A549 (cell line): ENCODE measurements at regions not wholly inside any gene's neighbourhood (a gene's known extent, or its start where the extent isn't known, plus 50 kb on each side); places are given as distances from the start of the nearest gene placed in this dataset.

Experiments used
- ATAC-seq, 2 experiments: fragments of 200-7000 bp in 1 of 2; fragments of >200 bp in 1 of 2; cut with Nextera tagmentation in 1 of 2; cut with Tn5 transposase in 1 of 2; 3 replicates each; pipeline versions ENCODE4 v1.8.0 to v1.9.1; 2018 to 2020; ENCODE audit warnings: mild to moderate bottlenecking in 1 of 2, moderate library complexity in 1 of 2
- CTCF ChIA-PET: fragments of 300-600 bp; sonication (Branson Sonifier 250); formaldehyde crosslinking; extraction: SDS; loops from one replicate; lab custom pipeline; 2021; ENCODE audit warnings: antibody characterized with exemption, inconsistent platforms; lab: Yijun Ruan, JAX
- POLR2A ChIA-PET: fragments of 350-600 bp; formaldehyde crosslinking; extraction: SDS; loops from one replicate; lab custom pipeline; 2021; ENCODE audit warnings: antibody characterized with exemption, inconsistent platforms; lab: Yijun Ruan, JAX
- DNase-seq, 2 experiments: peaks; one replicate each; pipeline versions ENCODE4 v3.0.0 to v3.0.0-alpha.2; 2011 to 2016; ENCODE audit warnings: low read depth in 1 of 2, low spot score in 1 of 2
- FAIRE-seq: peaks from 2 replicates; lab custom pipeline; 2011; peaks lifted over from hg19 to GRCh38; lab: Jason Lieb, UNC
- H3K27ac ChIP-seq, 2 experiments: fragments of >200 bp; sonication (Bioruptor Twin); formaldehyde crosslinking; 3 replicates each; pipeline ENCODE4 v1.5.1; 2016 to 2017
- H3K4me1 ChIP-seq: fragments of >200 bp; sonication (Bioruptor Twin); formaldehyde crosslinking; 3 replicates; pipeline ENCODE4 v1.6.1; 2016
- H3K4me2 ChIP-seq: fragments of >200 bp; sonication (Bioruptor Twin); formaldehyde crosslinking; 3 replicates; pipeline ENCODE4 v1.6.1; 2016
- H3K4me3 ChIP-seq: fragments of >200 bp; sonication (Bioruptor Twin); formaldehyde crosslinking; 3 replicates; pipeline ENCODE4 v1.5.1; 2016
- H3K9me3 ChIP-seq: fragments of >200 bp; sonication (Bioruptor Twin); formaldehyde crosslinking; 3 replicates; pipeline ENCODE4 v1.6.1; 2016
- BHLHE40 ChIP-seq: IDR thresholded peaks from 2 replicates; pipeline ENCODE4 v1.6.1; 2012; ENCODE audit warnings: low read depth, low read length, inconsistent platforms
- EHMT2 ChIP-seq: fragments of 200-600 bp; sonication (generic); IDR thresholded peaks from 2 replicates; pipeline ENCODE4 v1.6.1; 2016; ENCODE audit warnings: antibody characterized with exemption, low read depth, mild to moderate bottlenecking, moderate library complexity
- EP300 ChIP-seq, 2 experiments: fragments of >200 bp; sonication (Bioruptor Twin); formaldehyde crosslinking; IDR thresholded peaks; 2 replicates in 1 of 2; 3 replicates in 1 of 2; pipeline ENCODE4 v1.6.1; 2016 to 2017
- ESRRA ChIP-seq: fragments of 150-350 bp; IDR thresholded peaks from 2 replicates; pipeline ENCODE4 v1.6.1; 2014; ENCODE audit warnings: mild to moderate bottlenecking, low read length, borderline replicate concordance
- FOSB ChIP-seq: fragments of 250-450 bp; sonication (Bioruptor Pico); IDR thresholded peaks from 2 replicates; pipeline ENCODE4 v1.5.0; 2020; ENCODE audit warnings: mild to moderate bottlenecking, moderate library complexity
- FOSL2 ChIP-seq, 2 experiments: fragments of 450-650 bp in 1 of 2; fragments of >200 bp in 1 of 2; sonication (Bioruptor Twin) in 1 of 2; formaldehyde crosslinking; IDR thresholded peaks; 2 replicates each; pipeline versions ENCODE4 v1.5.0 to v1.6.1; 2016 to 2020; ENCODE audit warnings: mild to moderate bottlenecking in 1 of 2, moderate library complexity in 1 of 2
- FOXS1 ChIP-seq: fragments of 250-450 bp; sonication (Bioruptor Pico); IDR thresholded peaks from 2 replicates; pipeline ENCODE4 v1.5.0; 2020; ENCODE audit warnings: mild to moderate bottlenecking, moderate library complexity
- HDAC2 ChIP-seq: fragments of 200-600 bp; sonication (generic); IDR thresholded peaks from 2 replicates; pipeline ENCODE4 v1.6.1; 2016
- HEYL ChIP-seq: fragments of 250-450 bp; sonication (Bioruptor Pico); IDR thresholded peaks from 2 replicates; pipeline ENCODE4 v1.8.0; 2021; ENCODE audit warnings: mild to moderate bottlenecking, moderate library complexity
- HOXB5 ChIP-seq: fragments of 250-450 bp; sonication (Bioruptor Pico); IDR thresholded peaks from 2 replicates; pipeline ENCODE4 v1.5.0; 2020; ENCODE audit warnings: mild to moderate bottlenecking, moderate library complexity
- JUN ChIP-seq, 2 experiments: fragments of >200 bp; sonication (Bioruptor Twin); formaldehyde crosslinking; IDR thresholded peaks; 2 replicates in 1 of 2; 3 replicates in 1 of 2; pipeline ENCODE4 v1.6.1; 2016 to 2017
- JUNB ChIP-seq: fragments of >200 bp; sonication (Bioruptor Twin); formaldehyde crosslinking; IDR thresholded peaks from 2 replicates; pipeline ENCODE4 v1.6.1; 2016
- KDM5A ChIP-seq: fragments of 200-600 bp; sonication (generic); IDR thresholded peaks from 2 replicates; pipeline ENCODE4 v1.6.1; 2016; ENCODE audit warnings: antibody characterized with exemption, mild to moderate bottlenecking
- MAZ ChIP-seq: fragments of 150-350 bp; IDR thresholded peaks from 2 replicates; pipeline ENCODE4 v1.6.1; 2014; ENCODE audit warnings: antibody characterized with exemption, low read depth, low read length, borderline replicate concordance
- NPAS2 ChIP-seq: fragments of 250-450 bp; sonication (Bioruptor Pico); IDR thresholded peaks from 2 replicates; pipeline ENCODE4 v1.8.0; 2022; ENCODE audit warnings: mild to moderate bottlenecking, moderate library complexity, borderline replicate concordance
- NR3C1 ChIP-seq: fragments of >200 bp; sonication (Bioruptor Twin); formaldehyde crosslinking; IDR thresholded peaks from 3 replicates; pipeline ENCODE4 v1.6.1; 2017
- PHF8 ChIP-seq: fragments of 200-600 bp; sonication (generic); IDR thresholded peaks from 2 replicates; pipeline ENCODE4 v1.6.1; 2016; ENCODE audit warnings: low read depth, mild to moderate bottlenecking, antibody characterized with exemption, moderate library complexity, borderline replicate concordance
- POLR2A ChIP-seq: IDR thresholded peaks from 2 replicates; pipeline ENCODE4 v1.6.1; 2012; ENCODE audit warnings: mild to moderate bottlenecking, low read length
- RCOR1 ChIP-seq: fragments of 150-350 bp; IDR thresholded peaks from 2 replicates; pipeline ENCODE4 v1.6.1; 2014; ENCODE audit warnings: antibody characterized with exemption, low read length, low read depth
- REST ChIP-seq: fragments of 200-600 bp; sonication (generic); IDR thresholded peaks from 2 replicates; pipeline ENCODE4 v1.6.1; 2016; ENCODE audit warnings: antibody characterized with exemption, mild to moderate bottlenecking, moderate library complexity
- SMC3 ChIP-seq: fragments of >200 bp; sonication (Bioruptor Twin); formaldehyde crosslinking; IDR thresholded peaks from 3 replicates; pipeline ENCODE4 v1.6.1; 2018; ENCODE audit warnings: inconsistent platforms
- TFCP2L1 ChIP-seq: fragments of 250-450 bp; sonication (Bioruptor Pico); IDR thresholded peaks from 2 replicates; pipeline ENCODE4 v1.5.0; 2021; ENCODE audit warnings: mild to moderate bottlenecking
- TP53 ChIP-seq: fragments of 250-450 bp; sonication (Bioruptor Pico); IDR thresholded peaks from 2 replicates; pipeline ENCODE4 v1.5.0; 2021; ENCODE audit warnings: mild to moderate bottlenecking, moderate library complexity
- USF2 ChIP-seq: fragments of 450-650 bp; IDR thresholded peaks from 2 replicates; pipeline ENCODE4 v1.6.1; 2014; ENCODE audit warnings: antibody characterized with exemption
- ZC3H11A ChIP-seq: fragments of 450-650 bp; IDR thresholded peaks from 2 replicates; pipeline ENCODE4 v1.6.1; 2014; ENCODE audit warnings: antibody characterized with exemption, mild to moderate bottlenecking
- WGBS: methylation state at CpG from one replicate; pipeline ENCODE4 v1.1.6; 2017; ENCODE audit errors: missing lambda C conversion rate; 5-methylcytosine and 5-hydroxymethylcytosine counted together
- TF ChIP-seq, protein P1 (sequence below): fragments of 150-350 bp; IDR thresholded peaks from 2 replicates; pipeline ENCODE4 v1.6.1; 2014; ENCODE audit warnings: low read depth, mild to moderate bottlenecking, low read length

DNA sequence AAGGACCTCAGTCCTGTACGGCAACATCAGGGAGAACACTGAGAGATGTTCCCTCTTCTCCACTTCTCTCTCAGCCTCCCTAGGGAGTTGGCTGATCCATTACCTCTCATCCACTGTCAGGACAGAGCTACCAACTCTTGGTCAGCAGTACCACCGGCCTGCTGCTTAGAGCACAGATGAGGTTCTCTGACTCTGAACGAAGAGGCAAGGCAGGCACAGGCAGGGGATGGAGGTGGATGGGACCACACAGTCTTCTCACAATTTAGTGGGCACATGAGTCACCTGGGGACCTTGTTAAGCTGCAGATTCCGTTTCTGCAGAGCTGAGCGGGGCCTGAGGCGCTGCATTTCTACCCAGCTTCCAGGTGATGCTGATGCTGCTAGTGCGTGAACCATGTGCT lies 128.6 kb upstream of the CCL2 start (continued):
- TF ChIP-seq EP300 (IDR thresholded peaks at IDR 0.05), result no peak
- no peak for TF ChIP-seq NPAS2
- no peak for TF ChIP-seq ESRRA
- TF ChIP-seq JUNB, result no peak
- no peak for TF ChIP-seq POLR2A
- no peak for TF ChIP-seq HEYL (CRISPR knock-in tag)
- no peak for TF ChIP-seq TP53 (CRISPR knock-in tag)
- no peak for TF ChIP-seq EHMT2

- Histone ChIP-seq H3K4me1 (no peaks in the 10 kb centered on the region), H3K9me3 (no peaks in the 10 kb centered on the region), H3K27ac (no peak overlapping the region), H3K4me2 (no peak overlapping the region), H3K4me3 (no peak overlapping the region)
- FAIRE-seq (no peak), DNase-seq (no peak), ATAC-seq (no peak)
- TF ChIP-seq HDAC2 (no peak), SMC3 (no peak), ZC3H11A (no peak), JUN (IDR thresholded peaks at IDR 0.05) (no peak), BHLHE40 (no peak), USF2 (no peak), HEYL (CRISPR knock-in tag) (no peak)
- POLR2A ChIA-PET, result no interaction called here
- CTCF ChIA-PET, result interaction anchor here (1.5 kb wide), 1 partner anchor 19 kb away, joined by 5 read pairs; no protein-coding TSS in a partner anchor
- 3% methylated on average over 3 of the region's 3 CpGs for WGBS
Observed at GRCh38 chr17:34126965-34127364, 128.1 kb upstream of the CCL2 start.

GRCh38 chr17:34130544-34130943 lies 124.5 kb upstream of the CCL2 start:
- WGBS, result 6% methylated on average over 2 of the region's 2 CpGs
- no peak overlapping the region for H3K27ac ChIP-seq
- ATAC-seq, result no peak
- no peak for FAIRE-seq
- no peak overlapping the region for H3K4me2 ChIP-seq
- H3K4me3 ChIP-seq, result no peak overlapping the region
- ChIA-PET CTCF (interaction anchor here (0.6 to 1.4 kb wide), 5 partner anchors 11 to 1686 kb away, joined by 3 read pairs; partner anchors contain the start of gene PSMD11), POLR2A (no interaction called here)
- DNase-seq, result no peak
- TF ChIP-seq HOXB5, result no peak
- no peaks in the 10 kb centered on the region for H3K9me3 ChIP-seq
- H3K4me1 ChIP-seq, result no peaks in the 10 kb centered on the region

GRCh38 chr17:34131386-34131785 lies 123.7 kb upstream of the CCL2 start:
- 0% methylated on average over 3 of the region's 3 CpGs for WGBS
- POLR2A ChIA-PET, result no interaction called here
- no peaks in the 10 kb centered on the region for H3K4me1 ChIP-seq
- H3K9me3 ChIP-seq, result no peaks in the 10 kb centered on the region
- H3K27ac ChIP-seq, result no peak overlapping the region
- no peak overlapping the region for H3K4me2 ChIP-seq
- ATAC-seq (no peak), DNase-seq (no peak), FAIRE-seq (no peak)
- TF ChIP-seq HOXB5 (no peak), MAZ (no peak), KDM5A (no peak), PHF8 (no peak), TFCP2L1 (no peak), FOXS1 (CRISPR knock-in tag) (no peak)
- H3K4me3 ChIP-seq, result no peak overlapping the region
- CTCF ChIA-PET, result interaction anchor here (1.0 to 1.4 kb wide), 5 partner anchors 9 to 231 kb away, joined by 3 to 5 read pairs (median 3); no protein-coding TSS in a partner anchor

- DNase-seq (no peak), FAIRE-seq (no peak), ATAC-seq (no peak)
- 0% methylated on average over 2 of the region's 2 CpGs for WGBS
- Histone ChIP-seq H3K4me1 (no peaks in the 10 kb centered on the region), H3K4me3 (no peak overlapping the region), H3K4me2 (no peak overlapping the region), H3K27ac (no peak overlapping the region), H3K9me3 (no peaks in the 10 kb centered on the region)
- POLR2A ChIA-PET, result no interaction called here
- CTCF ChIA-PET, result interaction anchor here (1.1 kb wide), 1 partner anchor 38 kb away, joined by 3 read pairs; no protein-coding TSS in a partner anchor
- TF ChIP-seq PHF8 (no peak), REST (no peak), NR3C1 (no peak), NPAS2 (no peak), HEYL (CRISPR knock-in tag) (no peak), FOXS1 (CRISPR knock-in tag) (no peak), FOSB (CRISPR knock-in tag) (no peak), RCOR1 (no peak), HOXB5 (no peak), FOSL2 (IDR thresholded peaks at IDR 0.05) (no peak), FOSL2 (CRISPR knock-in tag; IDR thresholded peaks at IDR 0.05) (no peak)
- TF ChIP-seq, protein P1, sequence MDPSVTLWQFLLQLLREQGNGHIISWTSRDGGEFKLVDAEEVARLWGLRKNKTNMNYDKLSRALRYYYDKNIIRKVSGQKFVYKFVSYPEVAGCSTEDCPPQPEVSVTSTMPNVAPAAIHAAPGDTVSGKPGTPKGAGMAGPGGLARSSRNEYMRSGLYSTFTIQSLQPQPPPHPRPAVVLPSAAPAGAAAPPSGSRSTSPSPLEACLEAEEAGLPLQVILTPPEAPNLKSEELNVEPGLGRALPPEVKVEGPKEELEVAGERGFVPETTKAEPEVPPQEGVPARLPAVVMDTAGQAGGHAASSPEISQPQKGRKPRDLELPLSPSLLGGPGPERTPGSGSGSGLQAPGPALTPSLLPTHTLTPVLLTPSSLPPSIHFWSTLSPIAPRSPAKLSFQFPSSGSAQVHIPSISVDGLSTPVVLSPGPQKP, result no peak
Observed at GRCh38 chr17:34133350-34133749, 121.7 kb upstream of the CCL2 start.
